GM21423 (cell line): ENCODE measurements at regions not wholly inside any gene's neighbourhood (a gene's known extent, or its start where the extent isn't known, plus 50 kb on each side); places are given as distances from the start of the nearest gene placed in this dataset.
"Not testable (repeated sequence)": the region's sequence is repeated elsewhere in the genome, so short reads cannot be mapped to it uniquely, and the experiment has no call there.

Experiments used
- ATAC-seq: cut with Tn5 transposase; IDR thresholded peaks from one replicate; pipeline ENCODE4 v1.9.1; 2021; ENCODE audit warnings: mild to moderate bottlenecking, moderate library complexity; ENCODE audit not compliant: unreplicated experiment

- ATAC-seq, result not testable (repeated sequence)
Measured at GRCh38 chr1:104135036-104135435, 385.3 kb downstream of the AMY1C start.

- no peak for ATAC-seq
Measured at GRCh38 chr1:104136621-104137020, 386.9 kb downstream of the AMY1C start.

GRCh38 chr1:104156738-104157137 is 407.0 kb downstream of the AMY1C start:
- no peak for ATAC-seq

- ATAC-seq, result no peak
Measured at GRCh38 chr1:104163912-104164476, 414.3 kb downstream of the AMY1C start.

- no peak for ATAC-seq
Measured at GRCh38 chr1:104172243-104172681, 422.6 kb downstream of the AMY1C start.

GRCh38 chr1:104182251-104182650 is 432.6 kb downstream of the AMY1C start:
- ATAC-seq, result no peak

GRCh38 chr1:104189207-104189606 is 439.5 kb downstream of the AMY1C start:
- ATAC-seq, result no peak

- ATAC-seq, result no peak
Measured at GRCh38 chr1:104190821-104191220, 441.1 kb downstream of the AMY1C start.

GRCh38 chr1:104195395-104195794 is 445.7 kb downstream of the AMY1C start:
- ATAC-seq, result no peak

- ATAC-seq, result no peak
Measured at GRCh38 chr1:104196136-104196535, 446.4 kb downstream of the AMY1C start.

GRCh38 chr1:104197516-104197915 is 447.8 kb downstream of the AMY1C start:
- ATAC-seq, result no peak

GRCh38 chr1:104212239-104212638 is 462.5 kb downstream of the AMY1C start:
- no peak for ATAC-seq

- ATAC-seq, result not testable (repeated sequence)
Measured at GRCh38 chr1:104217395-104217986, 467.8 kb downstream of the AMY1C start.

- no peak for ATAC-seq
Measured at GRCh38 chr1:104229860-104230259, 480.2 kb downstream of the AMY1C start.

- no peak for ATAC-seq
Measured at GRCh38 chr1:104231676-104232075, 482.0 kb downstream of the AMY1C start.

- no peak for ATAC-seq
Measured at GRCh38 chr1:104235141-104235540, 485.4 kb downstream of the AMY1C start.

GRCh38 chr1:104238991-104239390 is 489.3 kb downstream of the AMY1C start:
- ATAC-seq, result no peak

GRCh38 chr1:104248385-104248784 is 498.7 kb downstream of the AMY1C start:
- ATAC-seq, result no peak

GRCh38 chr1:104259481-104259880 is 509.8 kb downstream of the AMY1C start:
- no peak for ATAC-seq

GRCh38 chr1:104263110-104263509 is 513.4 kb downstream of the AMY1C start:
- not testable (repeated sequence) for ATAC-seq

GRCh38 chr1:104264521-104264920 is 514.8 kb downstream of the AMY1C start:
- ATAC-seq, result no peak

GRCh38 chr1:104265163-104265562 is 515.5 kb downstream of the AMY1C start:
- no peak for ATAC-seq

- ATAC-seq, result peak; percentile 58
Measured at GRCh38 chr1:104266612-104267011, 516.9 kb downstream of the AMY1C start.
